Lower leg skin (tissue), 3 donors: ENCODE measurements at regions not wholly inside any gene's neighbourhood (a gene's known extent, or its start where the extent isn't known, plus 50 kb on each side); places are given as distances from the start of the nearest gene placed in this dataset.

Experiments
- POLR2A ChIP-seq, 2 donors: fragments of 450-650 bp; IDR thresholded peaks; one replicate each; pipeline ENCODE4 v1.6.1; 2016 to 2017; ENCODE audit warnings: antibody characterized with exemption in 2 of 2, mild to moderate bottlenecking in 1 of 2, moderate library complexity in 1 of 2
- TF ChIP-seq, protein P1 (sequence below), 3 donors: fragments of 450-650 bp; IDR thresholded peaks; one replicate each; pipeline ENCODE4 v1.5.1; 2016; ENCODE audit warnings: antibody characterized with exemption in 3 of 3, mild to moderate bottlenecking in 3 of 3, moderate library complexity in 2 of 3

DNA sequence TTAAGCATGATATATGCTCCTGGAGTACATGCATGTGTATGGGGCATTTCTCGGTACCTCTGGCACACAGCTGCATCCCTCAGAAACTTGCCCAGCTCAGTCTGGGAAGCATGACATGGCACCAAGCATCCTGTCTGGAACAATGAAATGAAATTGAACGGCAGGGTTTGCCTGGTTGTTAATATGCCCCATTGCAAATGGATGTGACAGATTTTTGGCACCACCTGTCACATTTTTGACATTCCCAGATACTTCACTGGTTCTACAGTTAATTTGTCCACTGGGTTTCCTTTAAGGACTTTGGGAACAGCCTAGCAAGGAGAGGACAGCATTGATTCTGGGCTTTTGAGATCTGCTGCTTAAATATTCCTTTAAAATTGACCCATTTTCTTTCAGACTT lies 305.8 kb downstream of the TSN start:
- TF ChIP-seq, protein P1, sequence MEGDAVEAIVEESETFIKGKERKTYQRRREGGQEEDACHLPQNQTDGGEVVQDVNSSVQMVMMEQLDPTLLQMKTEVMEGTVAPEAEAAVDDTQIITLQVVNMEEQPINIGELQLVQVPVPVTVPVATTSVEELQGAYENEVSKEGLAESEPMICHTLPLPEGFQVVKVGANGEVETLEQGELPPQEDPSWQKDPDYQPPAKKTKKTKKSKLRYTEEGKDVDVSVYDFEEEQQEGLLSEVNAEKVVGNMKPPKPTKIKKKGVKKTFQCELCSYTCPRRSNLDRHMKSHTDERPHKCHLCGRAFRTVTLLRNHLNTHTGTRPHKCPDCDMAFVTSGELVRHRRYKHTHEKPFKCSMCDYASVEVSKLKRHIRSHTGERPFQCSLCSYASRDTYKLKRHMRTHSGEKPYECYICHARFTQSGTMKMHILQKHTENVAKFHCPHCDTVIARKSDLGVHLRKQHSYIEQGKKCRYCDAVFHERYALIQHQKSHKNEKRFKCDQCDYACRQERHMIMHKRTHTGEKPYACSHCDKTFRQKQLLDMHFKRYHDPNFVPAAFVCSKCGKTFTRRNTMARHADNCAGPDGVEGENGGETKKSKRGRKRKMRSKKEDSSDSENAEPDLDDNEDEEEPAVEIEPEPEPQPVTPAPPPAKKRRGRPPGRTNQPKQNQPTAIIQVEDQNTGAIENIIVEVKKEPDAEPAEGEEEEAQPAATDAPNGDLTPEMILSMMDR (IDR thresholded peaks at IDR 0.05) = no peak
- TF ChIP-seq POLR2A (IDR thresholded peaks at IDR 0.05) = no peak
